WTC11 (cell line): ENCODE measurements at regions not wholly inside any gene's neighbourhood (a gene's known extent, or its start where the extent isn't known, plus 50 kb on each side); places are given as distances from the start of the nearest gene placed in this dataset.

Experiments used
- ATAC-seq: fragments of 200-7000 bp; cut with Tn5 transposase; 2 replicates; pipeline ENCODE4 v1.10.0; 2021; ENCODE audit warnings: mild to moderate bottlenecking, moderate library complexity
- CTCF ChIA-PET: fragments of 300-600 bp; sonication (Branson Sonifier 250); formaldehyde crosslinking; loops from one replicate; lab custom pipeline; 2021; ENCODE audit warnings: antibody characterized with exemption; lab: Charles Lee
- POLR2A ChIA-PET: fragments of 350-600 bp; sonication (Branson Sonifier 250); formaldehyde crosslinking; loops from one replicate; lab custom pipeline; 2021; ENCODE audit warnings: antibody characterized with exemption; lab: Charles Lee
- DNase-seq: peaks from one replicate; pipeline ENCODE4 v3.0.0; 2021; ENCODE audit warnings: low spot score
- H3K27ac Mint-ChIP-seq: 2 replicates; pipeline ENCODE4 v1.8.0; 2021; ENCODE audit warnings: mixed read lengths
- H3K27me3 Mint-ChIP-seq: 2 replicates; pipeline ENCODE4 v1.8.0; 2021; ENCODE audit warnings: low read depth, mild to moderate bottlenecking, moderate library complexity, mixed read lengths
- H3K36me3 Mint-ChIP-seq: 2 replicates; pipeline ENCODE4 v1.8.0; 2021; ENCODE audit warnings: mixed read lengths
- H3K4me1 Mint-ChIP-seq: 2 replicates; pipeline ENCODE4 v1.8.0; 2022; ENCODE audit warnings: mixed read lengths
- H3K4me3 Mint-ChIP-seq: 2 replicates; pipeline ENCODE4 v1.8.0; 2021; ENCODE audit warnings: mild to moderate bottlenecking, moderate library complexity, mixed read lengths
- H3K9me3 Mint-ChIP-seq: 2 replicates; pipeline ENCODE4 v1.8.0; 2021; ENCODE audit warnings: mixed read lengths
- ATF6 ChIP-seq: sonication (generic); formaldehyde crosslinking; IDR thresholded peaks from 2 replicates; pipeline ENCODE4 v1.8.1; 2023; ENCODE audit warnings: mild to moderate bottlenecking, missing genetic modification reagents
- E2F5 ChIP-seq: sonication (generic); formaldehyde crosslinking; IDR thresholded peaks from 2 replicates; pipeline ENCODE4 v1.8.1; 2022; ENCODE audit warnings: mild to moderate bottlenecking, moderate library complexity, missing genetic modification reagents
- EMX1 ChIP-seq: fragments of 250-450 bp; sonication (Bioruptor Pico); IDR thresholded peaks from 2 replicates; pipeline ENCODE4 v1.8.0; 2021; ENCODE audit warnings: mild to moderate bottlenecking
- ESRRA ChIP-seq: sonication (generic); formaldehyde crosslinking; IDR thresholded peaks from 2 replicates; pipeline ENCODE4 v1.8.1; 2022; ENCODE audit warnings: mild to moderate bottlenecking, missing genetic modification reagents, borderline replicate concordance
- FOXJ3 ChIP-seq: sonication (generic); formaldehyde crosslinking; IDR thresholded peaks from 2 replicates; pipeline ENCODE4 v1.9.0; 2021; ENCODE audit warnings: missing genetic modification reagents, mild to moderate bottlenecking, borderline replicate concordance
- FOXK1 ChIP-seq: sonication (generic); formaldehyde crosslinking; IDR thresholded peaks from 2 replicates; pipeline ENCODE4 v1.8.0; 2022; ENCODE audit warnings: mild to moderate bottlenecking, moderate library complexity, missing genetic modification reagents
- FOXP1 ChIP-seq: sonication (generic); formaldehyde crosslinking; IDR thresholded peaks from 2 replicates; pipeline ENCODE4 v1.8.0; 2022; ENCODE audit warnings: missing genetic modification reagents, mild to moderate bottlenecking, moderate library complexity, borderline replicate concordance
- FOXP4 ChIP-seq: sonication (generic); formaldehyde crosslinking; IDR thresholded peaks from 2 replicates; pipeline ENCODE4 v1.8.0; 2022; ENCODE audit warnings: mild to moderate bottlenecking, missing genetic modification reagents
- GTF2I ChIP-seq: fragments of 250-450 bp; sonication (Bioruptor Pico); conservative IDR thresholded peaks from 2 replicates; pipeline ENCODE4 v1.4.0; 2021; ENCODE audit warnings: mild to moderate bottlenecking
- NFATC4 ChIP-seq: fragments of 250-450 bp; sonication (Bioruptor Pico); IDR thresholded peaks from 2 replicates; pipeline ENCODE4 v1.9.0; 2021; ENCODE audit warnings: mild to moderate bottlenecking
- NFYB ChIP-seq: sonication (generic); formaldehyde crosslinking; conservative IDR thresholded peaks from 2 replicates; pipeline ENCODE4 v1.8.0; 2022; ENCODE audit warnings: low read depth, missing genetic modification reagents
- NR3C1 ChIP-seq: sonication (generic); formaldehyde crosslinking; conservative IDR thresholded peaks from 2 replicates; pipeline ENCODE4 v1.8.1; 2023; ENCODE audit warnings: low read depth, mild to moderate bottlenecking, missing genetic modification reagents
- OVOL2 ChIP-seq: fragments of 250-450 bp; sonication (Bioruptor Pico); IDR thresholded peaks from 2 replicates; pipeline ENCODE4 v1.9.0; 2021; ENCODE audit warnings: mild to moderate bottlenecking, borderline replicate concordance
- PRDM15 ChIP-seq: sonication (generic); formaldehyde crosslinking; IDR thresholded peaks from 2 replicates; pipeline ENCODE4 v1.8.0; 2022; ENCODE audit warnings: missing genetic modification reagents
- PREB ChIP-seq: sonication (generic); formaldehyde crosslinking; IDR thresholded peaks from 2 replicates; pipeline ENCODE4 v1.8.1; 2022; ENCODE audit warnings: mild to moderate bottlenecking, missing genetic modification reagents, moderate library complexity, borderline replicate concordance
- ZMAT4 ChIP-seq: fragments of 250-450 bp; sonication (Bioruptor Pico); IDR thresholded peaks from 2 replicates; pipeline ENCODE4 v1.9.0; 2021; ENCODE audit warnings: mild to moderate bottlenecking
- ZNF219 ChIP-seq: sonication (generic); formaldehyde crosslinking; IDR thresholded peaks from 2 replicates; pipeline ENCODE4 v1.8.0; 2023; ENCODE audit warnings: missing genetic modification reagents, mild to moderate bottlenecking, borderline replicate concordance
- ZNF281 ChIP-seq: sonication (generic); formaldehyde crosslinking; IDR thresholded peaks from 2 replicates; pipeline ENCODE4 v1.8.0; 2023; ENCODE audit warnings: mild to moderate bottlenecking, missing genetic modification reagents

GRCh38 chr1:11355559-11356475 is 82.8 kb downstream of the UBIAD1 start:
- POLR2A ChIA-PET: no interaction called here
- Mint-ChIP-seq H3K36me3 (peaks cover 8% of the 10 kb centered on the region), H3K27me3 (peaks cover 64% of the 10 kb centered on the region), H3K27ac (peak overlapping the region; percentile 91), H3K9me3 (peaks cover 14% of the 10 kb centered on the region), H3K4me1 (peaks cover 69% of the 10 kb centered on the region), H3K4me3 (peak overlapping the region; percentile 62)
- ATAC-seq: peak; percentile 82
- peak; percentile 63 for DNase-seq
- CTCF ChIA-PET: interaction anchor here (0.7 to 2.4 kb wide), 7 partner anchors 8 to 217 kb away, joined by 3 to 11 read pairs (median 4); no protein-coding TSS in a partner anchor
- TF ChIP-seq PREB (CRISPR knock-in tag): no peak
- TF ChIP-seq PRDM15: peak; percentile 50; the same call in 1 of the 2 replicates
- TF ChIP-seq NFATC4 (CRISPR knock-in tag): no peak
- 0 out of 2 replicates have a peak, but pooled peaks have one; percentile 49 for TF ChIP-seq FOXP1
- peak; percentile 72; the same call in 1 of the 2 replicates for TF ChIP-seq FOXP4
- no peak for TF ChIP-seq ZNF219 (CRISPR knock-in tag)
- peak; percentile 45; the same call in 1 of the 2 replicates for TF ChIP-seq FOXK1
- no peak for TF ChIP-seq FOXJ3 (CRISPR knock-in tag)
- TF ChIP-seq ESRRA (CRISPR knock-in tag): no peak
- TF ChIP-seq ZNF281 (CRISPR knock-in tag): peak; percentile 77; the same call in 1 of the 2 replicates
- no peak for TF ChIP-seq OVOL2 (CRISPR knock-in tag)
- no peak for TF ChIP-seq E2F5 (CRISPR knock-in tag)
- no peak for TF ChIP-seq GTF2I (CRISPR knock-in tag)
- TF ChIP-seq EMX1 (CRISPR knock-in tag): no peak
- TF ChIP-seq NR3C1: no peak
- no peak for TF ChIP-seq ATF6
- TF ChIP-seq ZMAT4 (CRISPR knock-in tag): peak; percentile 84; the same call in 1 of the 2 replicates
- no peak for TF ChIP-seq NFYB
